Activated CD4-positive, alpha-beta memory T cell treated with anti-CD3 and anti-CD28 coated beads, Interleukin-2, amount 10 ng/mL, durations not matched to agents 7 days and 5 days (primary cell): ENCODE measurements at regions not wholly inside any gene's neighbourhood (a gene's known extent, or its start where the extent isn't known, plus 50 kb on each side); places are given as distances from the start of the nearest gene placed in this dataset.
"Not testable (repeated sequence)": the region's sequence is repeated elsewhere in the genome, so short reads cannot be mapped to it uniquely, and the experiment has no call there.

Experiments
- CTCF ChIA-PET: fragments of 350-600 bp; sonication (Branson Sonifier 250); formaldehyde crosslinking; loops from one replicate; lab custom pipeline; 2021; ENCODE audit warnings: antibody characterized with exemption, inconsistent platforms; lab: Charles Lee
- POLR2A ChIA-PET: fragments of 350-600 bp; sonication (Branson Sonifier 250); formaldehyde crosslinking; loops from one replicate; lab custom pipeline; 2021; ENCODE audit warnings: antibody characterized with exemption; lab: Charles Lee
- DNase-seq: peaks from one replicate; pipeline ENCODE4 v3.0.0-alpha.2; 2020
- H3K27ac Mint-ChIP-seq: one replicate; pipeline ENCODE4 v1.8.0; 2021; ENCODE audit warnings: mild to moderate bottlenecking, mixed read lengths
- H3K27me3 Mint-ChIP-seq: one replicate; pipeline ENCODE4 v1.8.0; 2021; ENCODE audit warnings: mixed read lengths
- H3K36me3 Mint-ChIP-seq: one replicate; pipeline ENCODE4 v1.8.0; 2021; ENCODE audit warnings: low read depth, mixed read lengths
- H3K4me1 Mint-ChIP-seq: one replicate; pipeline ENCODE4 v1.8.0; 2021; ENCODE audit warnings: mixed read lengths
- H3K4me3 Mint-ChIP-seq: one replicate; pipeline ENCODE4 v1.8.0; 2021; ENCODE audit warnings: mild to moderate bottlenecking, mixed read lengths
- H3K9me3 Mint-ChIP-seq: one replicate; pipeline ENCODE4 v1.8.0; 2021; ENCODE audit warnings: mixed read lengths

DNA sequence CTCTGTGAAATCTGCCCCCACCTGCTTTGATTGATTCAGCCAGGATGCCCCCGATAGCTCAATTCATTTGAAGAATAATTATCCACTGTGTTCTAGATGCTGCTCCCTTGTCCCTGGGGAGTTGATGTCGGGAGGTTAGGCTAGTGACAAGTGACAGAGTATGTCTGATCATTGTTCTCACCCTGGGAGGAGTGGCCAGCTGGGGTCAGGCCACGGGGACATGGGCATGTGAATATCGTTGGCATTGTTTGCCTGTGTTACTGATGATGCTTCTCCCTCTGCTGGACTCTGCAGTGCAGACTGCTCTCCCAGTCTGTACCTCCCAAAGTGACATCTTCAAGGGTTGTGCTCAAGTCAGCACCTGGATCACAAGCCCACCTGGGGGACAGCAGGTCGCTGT, 89.9 kb upstream of the C16orf82 start:
- POLR2A ChIA-PET, result no interaction called here

DNA sequence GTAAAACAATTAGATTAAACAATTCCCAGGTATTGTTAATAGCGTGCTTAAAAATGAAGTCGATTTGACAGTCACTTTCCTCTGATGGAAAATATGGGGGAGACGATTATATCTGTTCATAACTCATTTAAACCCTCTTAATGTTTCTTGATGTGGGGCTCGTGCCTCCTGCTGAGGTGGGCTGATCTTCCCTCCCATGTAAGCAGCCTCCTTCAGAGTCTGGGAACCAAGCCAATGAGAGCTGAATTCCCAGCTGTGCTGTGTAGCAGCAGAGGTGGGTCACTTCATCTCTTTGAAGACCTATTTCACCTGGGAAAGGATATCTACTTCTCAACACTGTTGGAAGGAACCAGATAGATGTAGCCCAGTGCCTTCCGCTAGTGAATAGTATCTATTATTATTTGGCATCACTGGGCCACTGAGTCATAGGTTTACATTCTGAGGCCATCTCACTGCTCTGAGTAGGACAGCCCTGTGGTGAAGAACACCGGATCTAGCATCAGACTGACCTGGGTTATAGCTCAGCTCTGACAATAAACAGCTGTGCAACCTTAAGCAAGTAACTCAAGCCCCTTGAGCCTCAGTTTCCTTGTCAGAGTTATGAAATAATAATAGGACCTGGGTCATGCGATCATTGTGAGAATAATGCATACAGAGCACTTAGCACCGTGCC, 85.3 kb upstream of the C16orf82 start:
- ChIA-PET CTCF (interaction anchor here (0.6 kb wide), 2 partner anchors 134 to 137 kb away, joined by 3 read pairs; no protein-coding TSS in a partner anchor), POLR2A (no interaction called here)
- H3K36me3 Mint-ChIP-seq, result no peaks in the 10 kb centered on the region
- H3K9me3 Mint-ChIP-seq, result no peaks in the 10 kb centered on the region
- H3K27me3 Mint-ChIP-seq, result peaks cover 2% of the 10 kb centered on the region
- no peak overlapping the region for H3K27ac Mint-ChIP-seq
- H3K4me3 Mint-ChIP-seq, result no peak overlapping the region
- DNase-seq, result no peak
- H3K4me1 Mint-ChIP-seq, result no peaks in the 10 kb centered on the region

More for the DNA sequence above, 89.9 kb upstream of the C16orf82 start:
- H3K27me3 Mint-ChIP-seq, result peaks cover 2% of the 10 kb centered on the region
- H3K27ac Mint-ChIP-seq, result no peak overlapping the region
- DNase-seq, result no peak
- no peaks in the 10 kb centered on the region for H3K36me3 Mint-ChIP-seq
- CTCF ChIA-PET, result interaction anchor here (0.6 kb wide), 1 partner anchor 1310 kb away, joined by 3 read pairs; no protein-coding TSS in a partner anchor
- H3K9me3 Mint-ChIP-seq, result no peaks in the 10 kb centered on the region
- no peak overlapping the region for H3K4me3 Mint-ChIP-seq
- no peaks in the 10 kb centered on the region for H3K4me1 Mint-ChIP-seq

DNA sequence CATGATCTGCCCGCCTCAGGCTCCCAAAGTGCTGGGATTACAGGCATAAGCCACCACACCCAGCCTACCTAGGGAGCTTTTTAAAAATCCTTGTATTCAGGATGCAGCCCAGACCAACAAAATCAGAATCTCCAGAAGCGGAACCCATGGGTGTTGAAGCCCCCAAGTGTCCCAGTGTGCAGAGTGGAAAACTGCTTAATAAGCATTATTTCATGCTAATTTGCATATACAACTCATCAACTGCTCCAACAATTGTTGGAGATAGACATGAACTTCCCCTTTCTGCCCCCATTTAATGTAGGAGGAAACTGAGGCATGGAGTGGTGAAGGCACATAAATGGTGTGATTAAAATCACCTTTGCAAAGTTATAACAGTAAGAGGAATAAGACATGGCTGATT, 84.3 kb upstream of the C16orf82 start:
- no peaks in the 10 kb centered on the region for H3K4me1 Mint-ChIP-seq
- ChIA-PET POLR2A (no interaction called here), CTCF (interaction anchor here (0.6 kb wide), 1 partner anchor 136 kb away, joined by 3 read pairs; no protein-coding TSS in a partner anchor)
- H3K36me3 Mint-ChIP-seq, result no peaks in the 10 kb centered on the region
- H3K4me3 Mint-ChIP-seq, result no peak overlapping the region
- H3K27me3 Mint-ChIP-seq, result peaks cover 2% of the 10 kb centered on the region
- H3K27ac Mint-ChIP-seq, result no peak overlapping the region
- no peak for DNase-seq
- no peaks in the 10 kb centered on the region for H3K9me3 Mint-ChIP-seq

DNA sequence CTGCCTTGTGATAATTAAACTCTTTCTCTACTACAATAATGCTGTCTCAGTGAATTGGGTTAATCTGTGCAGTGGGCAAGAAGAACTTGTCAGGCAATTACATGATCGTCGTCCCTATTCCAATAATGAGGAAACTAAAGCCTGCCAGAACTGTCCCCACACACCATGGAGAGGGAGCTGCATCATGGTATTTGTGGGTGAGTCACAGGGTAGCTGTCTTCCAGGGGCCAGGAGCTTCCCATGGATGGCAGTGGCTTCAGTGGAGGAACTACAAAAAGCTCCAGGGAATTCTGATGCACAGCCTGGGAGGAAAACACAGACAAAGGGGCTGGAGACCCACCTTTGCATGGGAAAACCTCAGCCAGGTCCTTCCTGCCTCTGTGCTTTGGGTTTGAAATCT, 83.3 kb upstream of the C16orf82 start:
- ChIA-PET CTCF (no interaction called here), POLR2A (no interaction called here)
- Mint-ChIP-seq H3K9me3 (no peaks in the 10 kb centered on the region), H3K27ac (no peak overlapping the region), H3K36me3 (no peaks in the 10 kb centered on the region), H3K4me1 (no peaks in the 10 kb centered on the region), H3K27me3 (peaks cover 2% of the 10 kb centered on the region), H3K4me3 (no peak overlapping the region)
- DNase-seq, result no peak

DNA sequence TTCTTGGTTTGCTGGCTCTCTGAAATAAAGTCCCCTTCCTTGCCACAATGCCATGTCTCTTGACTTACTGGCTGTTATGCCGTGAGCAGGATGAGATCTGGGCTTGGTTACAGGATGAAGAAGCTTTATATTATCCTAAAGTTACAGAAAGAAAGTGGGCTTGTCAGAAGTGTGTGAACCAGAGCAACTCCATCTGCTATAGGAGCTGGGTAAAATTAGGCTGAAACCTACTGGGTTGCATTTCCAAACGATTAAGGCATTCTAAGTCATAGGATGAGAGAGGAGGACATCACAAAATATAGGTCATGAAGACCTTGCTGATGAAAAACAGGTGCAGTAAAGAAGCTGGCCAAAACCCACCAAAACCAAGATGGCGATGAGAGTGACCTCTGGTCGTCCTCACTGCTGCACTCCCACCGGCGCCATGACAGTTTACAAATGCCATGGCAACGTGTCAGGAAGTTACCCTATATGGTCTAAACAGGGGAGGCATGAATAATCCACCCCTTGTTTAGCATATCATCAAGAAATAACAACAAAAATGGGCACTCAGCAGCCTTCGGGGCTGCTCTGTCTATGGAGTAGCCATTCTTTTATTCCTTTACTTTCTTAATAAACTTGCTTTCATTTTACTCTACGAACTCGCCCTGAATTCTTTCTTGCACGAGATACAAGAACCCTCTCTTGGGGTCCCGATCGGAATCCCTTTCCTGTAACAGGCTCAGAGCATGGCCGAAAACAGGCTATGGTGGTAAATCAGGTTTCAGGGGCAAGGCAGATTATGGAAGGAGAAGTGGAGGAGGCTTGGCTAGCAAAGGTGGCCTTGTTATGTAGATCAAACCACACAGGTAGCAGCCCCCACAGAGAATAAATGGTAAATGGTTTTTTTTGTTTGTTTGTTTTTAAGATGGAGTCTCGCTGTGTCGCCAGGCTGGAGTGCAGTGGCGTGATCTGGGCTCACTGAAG, 81.3 kb upstream of the C16orf82 start:
- Mint-ChIP-seq H3K9me3 (no peaks in the 10 kb centered on the region), H3K27me3 (no peaks in the 10 kb centered on the region), H3K4me3 (no peak overlapping the region), H3K27ac (no peak overlapping the region), H3K4me1 (no peaks in the 10 kb centered on the region), H3K36me3 (no peaks in the 10 kb centered on the region)
- POLR2A ChIA-PET, result no interaction called here
- DNase-seq, result no peak
- CTCF ChIA-PET, result no interaction called here

DNA sequence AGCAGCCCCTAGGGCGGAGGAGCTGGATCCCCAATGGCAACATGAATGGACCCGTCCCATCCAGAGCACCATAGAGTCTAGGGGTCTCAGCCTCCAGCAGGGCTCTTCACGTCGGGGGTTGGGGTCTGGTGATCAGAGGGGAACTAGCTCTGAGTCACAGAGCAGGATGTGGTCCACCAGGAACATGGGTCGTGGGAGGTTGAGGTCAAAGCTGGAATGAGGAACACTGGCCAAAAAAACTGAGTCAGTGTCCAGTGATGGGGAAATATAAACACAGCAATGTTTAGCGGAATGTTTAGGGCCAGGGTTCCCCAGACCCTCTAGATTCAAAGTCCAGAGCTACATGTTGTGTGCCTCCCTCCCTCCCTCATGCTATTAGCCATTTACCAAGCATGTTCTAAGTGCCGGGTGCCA, 79.1 kb upstream of the C16orf82 start:
- Mint-ChIP-seq H3K4me1 (no peaks in the 10 kb centered on the region), H3K9me3 (no peaks in the 10 kb centered on the region), H3K27ac (no peak overlapping the region), H3K36me3 (no peaks in the 10 kb centered on the region), H3K4me3 (no peak overlapping the region), H3K27me3 (peaks cover 3% of the 10 kb centered on the region)
- CTCF ChIA-PET, result no interaction called here
- no peak for DNase-seq
- POLR2A ChIA-PET, result no interaction called here

DNA sequence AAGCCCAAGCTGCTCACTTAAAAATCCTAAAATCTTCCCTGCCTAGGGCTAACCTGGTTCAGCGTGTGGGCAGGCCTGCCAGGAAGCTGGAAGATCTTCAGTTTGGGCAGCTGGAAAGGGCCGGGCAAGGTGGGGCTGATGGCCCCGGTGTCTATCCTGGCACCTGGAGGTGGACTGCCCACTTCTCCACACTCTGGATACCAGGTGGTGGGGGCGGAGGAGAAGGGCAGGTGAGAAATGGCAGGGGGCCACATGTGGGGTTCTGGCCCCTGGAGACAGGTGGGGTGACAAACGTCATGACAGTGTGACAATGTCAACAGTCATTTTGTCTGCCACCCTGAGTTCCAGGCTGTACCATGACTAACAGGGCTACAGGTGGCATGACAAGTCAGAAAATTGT, 78.5 kb upstream of the C16orf82 start:
- H3K4me1 Mint-ChIP-seq, result no peaks in the 10 kb centered on the region
- H3K9me3 Mint-ChIP-seq, result no peaks in the 10 kb centered on the region
- ChIA-PET CTCF (no interaction called here), POLR2A (no interaction called here)
- no peak overlapping the region for H3K27ac Mint-ChIP-seq
- peaks cover 3% of the 10 kb centered on the region for H3K27me3 Mint-ChIP-seq
- no peaks in the 10 kb centered on the region for H3K36me3 Mint-ChIP-seq
- H3K4me3 Mint-ChIP-seq, result no peak overlapping the region
- DNase-seq, result no peak

DNA sequence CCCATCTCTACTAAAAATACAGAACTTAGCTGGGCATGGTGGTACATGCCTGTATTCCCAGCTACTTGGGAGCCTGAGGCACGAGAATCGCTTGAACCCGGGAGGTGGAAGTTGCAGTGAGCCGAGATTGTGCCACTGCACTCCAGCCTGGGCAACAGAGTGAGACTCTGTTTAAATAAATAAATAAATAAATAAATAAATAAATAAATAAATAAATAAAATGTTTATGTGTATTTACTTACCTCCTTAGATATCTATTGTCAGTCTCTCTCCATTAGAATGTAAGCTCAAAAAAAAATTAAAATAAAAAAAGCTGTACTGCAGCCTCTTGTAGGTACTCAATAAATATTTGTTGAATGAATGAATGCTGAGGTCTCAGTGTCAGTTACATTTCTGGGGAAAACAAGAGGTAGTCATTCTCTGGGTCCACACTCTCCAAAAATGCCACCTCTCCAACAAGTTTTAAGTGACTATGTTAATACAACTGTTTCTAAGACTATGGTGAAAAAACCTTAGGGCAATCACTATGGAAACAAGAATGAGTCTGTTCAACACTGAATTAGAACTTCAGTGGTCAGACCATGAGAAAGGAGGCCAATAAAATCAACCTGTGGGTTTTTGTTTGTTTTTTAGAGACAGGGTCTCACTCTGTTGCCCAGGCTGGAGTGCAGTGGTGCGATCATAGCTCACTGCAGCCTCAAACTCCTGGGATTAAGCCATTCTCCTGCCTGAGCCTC, 76.2 kb upstream of the C16orf82 start:
- DNase-seq, CTCF ChIA-PET, H3K27me3 Mint-ChIP-seq, POLR2A ChIA-PET, H3K9me3 Mint-ChIP-seq, H3K27ac Mint-ChIP-seq, H3K4me3 Mint-ChIP-seq, H3K36me3 Mint-ChIP-seq, H3K4me1 Mint-ChIP-seq: not testable (repeated sequence)

DNA sequence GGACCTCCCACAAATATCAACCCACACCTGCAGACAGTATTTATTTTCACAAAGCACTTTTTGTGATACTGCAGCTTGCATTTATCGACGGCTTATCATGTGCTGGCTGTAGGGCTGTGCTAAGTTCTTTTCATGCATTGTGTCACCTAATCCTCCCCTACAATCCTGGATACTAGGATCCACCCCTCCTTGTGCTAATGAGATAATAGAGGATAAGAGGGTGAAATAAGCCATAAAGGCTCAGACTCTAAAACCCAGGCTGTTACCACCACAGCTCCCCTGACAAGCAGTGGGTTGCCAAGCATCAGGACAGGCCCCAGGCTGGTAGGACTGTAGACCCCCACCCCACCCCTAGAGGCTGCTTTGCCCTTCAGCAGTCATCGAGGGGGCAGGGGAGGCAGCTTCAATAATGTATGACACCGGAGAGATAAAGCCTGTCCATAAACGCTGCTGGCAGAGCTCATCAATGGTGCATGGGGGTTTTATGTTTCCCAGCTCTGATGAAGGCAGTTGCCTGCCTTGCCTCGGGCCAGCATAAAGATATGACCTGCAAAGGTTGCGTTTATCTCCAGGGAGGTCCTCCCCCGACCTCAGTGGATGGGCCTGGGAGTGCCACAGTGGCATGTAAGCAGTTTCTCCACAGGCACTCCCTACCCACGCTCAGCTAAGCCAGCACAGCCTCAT, 73.9 kb upstream of the C16orf82 start:
- no peaks in the 10 kb centered on the region for H3K9me3 Mint-ChIP-seq
- H3K4me3 Mint-ChIP-seq, result no peak overlapping the region
- peaks cover 3% of the 10 kb centered on the region for H3K27me3 Mint-ChIP-seq
- ChIA-PET POLR2A (no interaction called here), CTCF (no interaction called here)
- no peaks in the 10 kb centered on the region for H3K4me1 Mint-ChIP-seq
- DNase-seq, result no peak
- H3K36me3 Mint-ChIP-seq, result no peaks in the 10 kb centered on the region
- no peak overlapping the region for H3K27ac Mint-ChIP-seq

DNA sequence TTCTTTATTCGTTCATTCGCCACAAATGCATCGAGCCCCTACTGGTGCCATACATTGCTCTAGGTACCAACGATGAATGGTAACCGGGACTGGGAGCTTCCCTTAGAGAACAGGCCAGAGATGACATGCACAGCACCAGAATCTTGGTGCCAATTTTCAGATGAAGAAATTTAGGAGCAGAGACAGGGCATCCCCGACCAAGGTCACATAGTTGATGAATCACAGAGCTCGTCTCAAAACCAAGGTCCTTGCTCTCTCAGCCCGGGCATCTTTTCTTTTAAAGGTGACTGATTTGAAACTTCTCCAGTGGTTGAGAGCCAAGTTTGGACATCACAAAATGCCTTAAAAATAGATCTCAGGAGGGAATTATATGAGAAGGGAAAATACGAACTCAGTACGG, 73.2 kb upstream of the C16orf82 start:
- H3K27me3 Mint-ChIP-seq, result peaks cover 3% of the 10 kb centered on the region
- CTCF ChIA-PET, result no interaction called here
- no peak overlapping the region for H3K4me3 Mint-ChIP-seq
- H3K9me3 Mint-ChIP-seq, result no peaks in the 10 kb centered on the region
- no peak overlapping the region for H3K27ac Mint-ChIP-seq
- no peaks in the 10 kb centered on the region for H3K36me3 Mint-ChIP-seq
- POLR2A ChIA-PET, result no interaction called here
- no peaks in the 10 kb centered on the region for H3K4me1 Mint-ChIP-seq
- no peak for DNase-seq

DNA sequence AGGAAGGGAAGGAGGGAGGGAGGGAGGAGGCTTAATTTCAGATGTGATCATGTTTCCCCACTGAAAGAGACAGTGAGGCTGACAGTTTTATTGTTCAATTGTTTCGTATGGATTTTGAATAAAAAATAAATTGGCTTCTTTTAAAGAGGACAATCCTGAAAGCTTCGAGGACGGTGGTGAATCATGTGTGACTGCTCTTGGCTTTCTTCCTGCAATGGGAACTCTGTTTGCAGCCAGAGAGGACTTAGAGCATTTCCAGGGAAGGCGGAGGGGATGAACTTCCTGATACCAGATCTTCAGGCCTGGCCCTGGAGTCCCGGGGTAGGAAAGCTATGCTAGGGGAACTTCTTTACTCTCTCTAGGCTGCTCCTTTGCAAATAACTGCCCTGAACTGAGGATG, 72.8 kb upstream of the C16orf82 start:
- POLR2A ChIA-PET, result no interaction called here
- H3K4me1 Mint-ChIP-seq, result no peaks in the 10 kb centered on the region

DNA sequence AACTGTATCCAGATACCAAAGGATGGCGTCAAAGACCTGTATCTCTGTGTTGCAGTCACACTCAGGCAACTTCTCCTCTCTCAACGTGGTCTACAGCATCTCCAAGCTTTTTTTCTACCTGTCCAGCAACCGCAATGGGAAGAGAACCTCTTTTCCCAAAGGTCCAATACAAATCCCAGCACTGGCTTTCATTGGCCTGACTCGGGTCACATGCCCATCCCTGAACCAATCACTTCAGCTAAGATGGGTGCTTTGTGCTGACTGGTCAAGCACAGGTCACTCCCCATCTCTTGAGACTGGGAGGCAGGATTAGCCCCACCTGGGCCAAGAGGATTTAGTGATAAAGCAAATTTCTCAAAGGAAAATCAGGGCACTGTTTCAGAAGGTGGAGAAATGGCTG, 71.2 kb upstream of the C16orf82 start:
- no peaks in the 10 kb centered on the region for H3K36me3 Mint-ChIP-seq
- H3K9me3 Mint-ChIP-seq, result no peaks in the 10 kb centered on the region
- ChIA-PET POLR2A (no interaction called here), CTCF (no interaction called here)
- no peak overlapping the region for H3K4me3 Mint-ChIP-seq
- DNase-seq, result no peak
- peaks cover 3% of the 10 kb centered on the region for H3K27me3 Mint-ChIP-seq
- no peaks in the 10 kb centered on the region for H3K4me1 Mint-ChIP-seq
- no peak overlapping the region for H3K27ac Mint-ChIP-seq

More for the DNA sequence above, 72.8 kb upstream of the C16orf82 start:
- H3K27ac Mint-ChIP-seq, result no peak overlapping the region
- no peaks in the 10 kb centered on the region for H3K36me3 Mint-ChIP-seq
- CTCF ChIA-PET, result no interaction called here
- H3K4me3 Mint-ChIP-seq, result no peak overlapping the region
- no peak for DNase-seq
- peaks cover 3% of the 10 kb centered on the region for H3K27me3 Mint-ChIP-seq
- H3K9me3 Mint-ChIP-seq, result no peaks in the 10 kb centered on the region
